ENCODE measurements at regions not wholly inside any gene's neighbourhood (a gene's known extent, or its start where the extent isn't known, plus 50 kb on each side); places are given as distances from the start of the nearest gene placed in this dataset.

GRCh38 chr4:177761692-177762091 is 319.5 kb upstream of the AGA start:
- no peak for TF ChIP-seq CTCF (conservative IDR thresholded peaks at IDR 0.05)
- TF ChIP-seq ZFX (IDR thresholded peaks at IDR 0.05): no peak

All from C4-2B (cell line).